ENCODE measurements at regions not wholly inside any gene's neighbourhood (a gene's known extent, or its start where the extent isn't known, plus 50 kb on each side); places are given as distances from the start of the nearest gene placed in this dataset.

- Histone ChIP-seq H3K9me3 (ENCODE audit: control insufficient read depth in 4 of 4, low read length in 3 of 4) (no peaks in the 10 kb centered on the region), H3K36me3 (ENCODE audit: control insufficient read depth in 4 of 4, insufficient read depth in 3 of 4, low read depth in 1 of 4, low read length in 3 of 4) (no peaks in the 10 kb centered on the region), H3K27me3 (ENCODE audit: control insufficient read depth in 4 of 4, insufficient read depth in 4 of 4, low read length in 3 of 4) (no peaks in the 10 kb centered on the region), H3K9ac (ENCODE audit: low read depth in 1 of 2, low read length in 2 of 2) (no peak overlapping the region), H3K4me1 (ENCODE audit: control insufficient read depth in 4 of 4, insufficient read depth in 4 of 4, low read length in 3 of 4) (no peaks in the 10 kb centered on the region), H3K4me3 (ENCODE audit: low read depth in 1 of 3, low read length in 3 of 3) (no peak overlapping the region), H3K27ac (ENCODE audit: low read depth in 1 of 2, low read length in 2 of 2) (no peak overlapping the region)
- DNase-seq (ENCODE audit: low spot score), result no peak
- 75% methylated on average over 5 of the region's 5 CpGs for WGBS
- TF ChIP-seq EGR1 (IDR thresholded peaks at IDR 0.05; ENCODE audit: low read depth in 2 of 2) (no peak), SP1 (IDR thresholded peaks at IDR 0.05) (no peak), RXRA (IDR thresholded peaks at IDR 0.05) (no peak)
- TF ChIP-seq, protein P1, sequence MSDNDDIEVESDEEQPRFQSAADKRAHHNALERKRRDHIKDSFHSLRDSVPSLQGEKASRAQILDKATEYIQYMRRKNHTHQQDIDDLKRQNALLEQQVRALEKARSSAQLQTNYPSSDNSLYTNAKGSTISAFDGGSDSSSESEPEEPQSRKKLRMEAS (IDR thresholded peaks at IDR 0.05), result no peak
Measured at GRCh38 chr18:39344487-39344886, 1778.9 kb upstream of the CELF4 start.

DNA sequence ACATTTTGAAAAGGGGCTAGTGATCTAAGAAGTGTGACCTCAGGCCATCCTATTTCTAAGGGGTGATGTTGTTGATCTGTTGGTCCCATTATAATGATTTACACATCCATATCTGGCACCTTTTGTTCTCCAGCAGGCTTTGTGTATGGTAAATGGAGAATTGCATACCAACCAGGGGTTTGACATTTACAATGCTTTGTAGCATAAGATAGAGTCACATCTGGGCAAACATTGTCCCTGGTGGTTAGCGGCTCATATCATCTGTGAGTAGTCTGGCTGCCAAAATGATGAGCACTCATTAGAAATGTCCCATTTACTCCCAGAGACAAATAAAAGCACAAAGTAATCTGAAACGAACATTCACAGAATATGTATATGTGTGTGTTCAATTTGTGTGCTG, 1775.5 kb upstream of the CELF4 start:
- 84% methylated on average over 2 of the region's 2 CpGs for WGBS
- no peak for DNase-seq (ENCODE audit: low spot score)
- no peaks in the 10 kb centered on the region for H3K4me1 ChIP-seq (ENCODE audit: control insufficient read depth in 4 of 4, insufficient read depth in 4 of 4, low read length in 3 of 4)
- no peak overlapping the region for H3K4me3 ChIP-seq (ENCODE audit: low read depth in 1 of 3, low read length in 3 of 3)
- no peaks in the 10 kb centered on the region for H3K27me3 ChIP-seq (ENCODE audit: control insufficient read depth in 4 of 4, insufficient read depth in 4 of 4, low read length in 3 of 4)
- no peaks in the 10 kb centered on the region for H3K36me3 ChIP-seq (ENCODE audit: control insufficient read depth in 4 of 4, insufficient read depth in 3 of 4, low read depth in 1 of 4, low read length in 3 of 4)
- no peak overlapping the region for H3K9ac ChIP-seq (ENCODE audit: low read depth in 1 of 2, low read length in 2 of 2)
- H3K9me3 ChIP-seq (ENCODE audit: control insufficient read depth in 4 of 4, low read length in 3 of 4), result no peaks in the 10 kb centered on the region
- TF ChIP-seq HNF4G (IDR thresholded peaks at IDR 0.05) (no peak), JUND (IDR thresholded peaks at IDR 0.05) (no peak), NR2F2 (IDR thresholded peaks at IDR 0.05) (no peak), RXRA (IDR thresholded peaks at IDR 0.05) (no peak), HNF4A (conservative IDR thresholded peaks at IDR 0.05) (no peak), FOXA1 (IDR thresholded peaks at IDR 0.05) (no peak), RAD21 (IDR thresholded peaks at IDR 0.05) (no peak), ZBTB33 (IDR thresholded peaks at IDR 0.05) (no peak), REST (IDR thresholded peaks at IDR 0.05) (no peak), TAF1 (conservative IDR thresholded peaks at IDR 0.05) (no peak), GABPA (IDR thresholded peaks at IDR 0.05 in 1 of 2, conservative IDR thresholded peaks at IDR 0.05 in 1 of 2) (no peak), SP1 (IDR thresholded peaks at IDR 0.05) (no peak)
- TF ChIP-seq, protein P2, sequence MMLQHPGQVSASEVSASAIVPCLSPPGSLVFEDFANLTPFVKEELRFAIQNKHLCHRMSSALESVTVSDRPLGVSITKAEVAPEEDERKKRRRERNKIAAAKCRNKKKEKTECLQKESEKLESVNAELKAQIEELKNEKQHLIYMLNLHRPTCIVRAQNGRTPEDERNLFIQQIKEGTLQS (IDR thresholded peaks at IDR 0.05), result no peak
- no peak overlapping the region for H3K27ac ChIP-seq (ENCODE audit: low read depth in 1 of 2, low read length in 2 of 2)

Data from liver (tissue), 7 donors.